K562 (cell line): ENCODE measurements at regions not wholly inside any gene's neighbourhood (a gene's known extent, or its start where the extent isn't known, plus 50 kb on each side); places are given as distances from the start of the nearest gene placed in this dataset.

Experiments used
- ATAC-seq: fragments of 200-7000 bp; cut with Tn5 transposase; 3 replicates; pipeline ENCODE4 v1.9.1; 2020; ENCODE audit warnings: moderate library complexity
- BruUV-seq: library from RNA; stranded (reverse); fragments of 400-500 nt; replicated peaks from 2 replicates; lab custom pipeline; 2021; lab: Mats Ljungman, UMichigan
- CTCF ChIA-PET: fragments of 300-600 bp; formaldehyde crosslinking; extraction: SDS; loops from one replicate; lab custom pipeline; 2021; ENCODE audit warnings: low intra/inter-chr PET ratio; lab: Yijun Ruan, JAX
- POLR2A ChIA-PET: fragments of 300-600, 350-650 bp; sonication (Branson Sonifier 250); formaldehyde crosslinking; extraction: SDS; loops from one replicate; lab custom pipeline; 2021; ENCODE audit warnings: antibody characterized with exemption, inconsistent platforms; lab: Yijun Ruan, JAX
- DNase-seq, 4 experiments: peaks; one replicate each; pipeline versions ENCODE4 v3.0.0 to v3.0.0-alpha.2; 2011 to 2018; ENCODE audit warnings: low spot score in 3 of 4, mixed read lengths in 3 of 4; ENCODE audit errors: extremely low read depth in 1 of 4
- FAIRE-seq: peaks from 2 replicates; lab custom pipeline; 2011; peaks lifted over from hg19 to GRCh38; lab: Jason Lieb, UNC
- H2AFZ ChIP-seq: 2 replicates; pipeline ENCODE4 v1.6.0; 2011; ENCODE audit warnings: low read depth, low read length, control low read depth, inconsistent platforms
- H3K27ac ChIP-seq: fragments of 200-600 bp; 3 replicates; pipeline ENCODE4 v1.8.0; 2011; ENCODE audit warnings: low read depth, mild to moderate bottlenecking, control low read depth, inconsistent platforms, low read length, moderate library complexity, mixed read lengths; ENCODE audit errors: extremely low read depth
- H3K27me3 ChIP-seq, 2 experiments: fragments of 300-600 bp in 1 of 2; 2 replicates in 1 of 2; 3 replicates in 1 of 2; pipeline versions ENCODE4 v1.6.0 to v1.8.0; 2011; ENCODE audit warnings: inconsistent platforms in 2 of 2, low read length in 2 of 2, mild to moderate bottlenecking in 1 of 2, mixed read lengths in 1 of 2, moderate library complexity in 1 of 2; ENCODE audit not compliant: control insufficient read depth in 2 of 2, insufficient read depth in 2 of 2
- H3K36me3 ChIP-seq: fragments of 300-600 bp; 3 replicates; pipeline ENCODE4 v1.8.0; 2011; ENCODE audit warnings: mild to moderate bottlenecking, low read length, inconsistent platforms; ENCODE audit not compliant: control insufficient read depth, insufficient read depth
- H3K4me1 ChIP-seq, 2 experiments: fragments of 200-600 bp in 1 of 2; replicated peaks in 1 of 2; 2 replicates in 1 of 2; 3 replicates in 1 of 2; pipeline versions ENCODE4 v1.5.1 to v1.8.0; 2011; ENCODE audit warnings: inconsistent platforms in 2 of 2, low read length in 2 of 2, mild to moderate bottlenecking in 1 of 2, mixed read lengths in 1 of 2, moderate library complexity in 1 of 2; ENCODE audit not compliant: control insufficient read depth in 2 of 2, insufficient read depth in 2 of 2
- H3K4me2 ChIP-seq: 2 replicates; pipeline ENCODE4 v1.6.1; 2011; ENCODE audit warnings: low read length, control low read depth, inconsistent platforms, mixed read lengths; ENCODE audit not compliant: insufficient read depth
- H3K4me3 ChIP-seq: fragments of 200-600 bp; sonication (generic), shearing (Covaris generic); 2 replicates; pipeline ENCODE4 v1.5.1; 2016; ENCODE audit warnings: control low read depth, inconsistent platforms
- H3K79me2 ChIP-seq: fragments of 200-600 bp; 3 replicates; pipeline ENCODE4 v1.8.0; 2011; ENCODE audit warnings: low read length, inconsistent platforms; ENCODE audit not compliant: control insufficient read depth, insufficient read depth
- H3K9ac ChIP-seq, 2 experiments: 2 replicates each; pipeline versions ENCODE4 v1.6.0 to v1.6.1; 2011; ENCODE audit warnings: low read depth in 2 of 2, low read length in 2 of 2, control low read depth in 1 of 2, inconsistent platforms in 1 of 2, mild to moderate bottlenecking in 1 of 2, mixed read lengths in 1 of 2; ENCODE audit not compliant: insufficient read depth in 1 of 2
- H3K9me1 ChIP-seq: one replicate; pipeline ENCODE4 v1.6.0; 2011; ENCODE audit warnings: inconsistent platforms, mild to moderate bottlenecking, low read length, moderate library complexity; ENCODE audit not compliant: control insufficient read depth, insufficient read depth
- H3K9me3 ChIP-seq: replicated peaks from 2 replicates; pipeline ENCODE4 v1.5.1; 2011; ENCODE audit warnings: low read depth, low read length, inconsistent platforms; ENCODE audit not compliant: control insufficient read depth, insufficient read depth
- H4K20me1 ChIP-seq: replicated peaks from 2 replicates; pipeline ENCODE4 v1.6.1; 2011; ENCODE audit warnings: low read length, inconsistent platforms, mixed read lengths; ENCODE audit not compliant: control insufficient read depth, insufficient read depth
- COPS2 ChIP-seq: fragments of 450-650 bp; conservative IDR thresholded peaks from 2 replicates; pipeline ENCODE4 v1.6.1; 2016; ENCODE audit warnings: mild to moderate bottlenecking, moderate library complexity
- GTF2F1 ChIP-seq: IDR thresholded peaks from 2 replicates; pipeline ENCODE4 v1.6.1; 2011; ENCODE audit warnings: low read depth, low read length, improper control_type of control experiment
- HNRNPUL1 ChIP-seq: fragments of 200-400 bp; formaldehyde crosslinking; IDR thresholded peaks from 2 replicates; pipeline ENCODE4 v1.6.1; 2017; ENCODE audit warnings: low read length
- LCOR ChIP-seq: sonication (generic); formaldehyde crosslinking; IDR thresholded peaks from 2 replicates; pipeline ENCODE4 v1.8.0; 2022; ENCODE audit warnings: mild to moderate bottlenecking, missing genetic modification reagents
- NR4A1 ChIP-seq, 2 experiments: fragments of 250-450 bp in 1 of 2; fragments of 450-650 bp in 1 of 2; sonication (Bioruptor Pico) in 1 of 2; IDR thresholded peaks; 2 replicates each; pipeline versions ENCODE4 v1.4.0 to v1.6.1; 2016 to 2020; ENCODE audit warnings: mild to moderate bottlenecking in 2 of 2, missing compliant biosample characterization in 1 of 2, missing genetic modification characterization in 1 of 2, moderate library complexity in 1 of 2
- PKNOX1 ChIP-seq: fragments of 450-650 bp; IDR thresholded peaks from 2 replicates; pipeline ENCODE4 v1.6.1; 2016
- POLR2G ChIP-seq: fragments of 200-400 bp; formaldehyde crosslinking; IDR thresholded peaks from 2 replicates; pipeline ENCODE4 v1.6.1; 2017; ENCODE audit warnings: low read depth, mild to moderate bottlenecking, antibody characterized with exemption, low read length, moderate library complexity
- PTBP1 ChIP-seq: fragments of 200-400 bp; formaldehyde crosslinking; IDR thresholded peaks from 2 replicates; pipeline ENCODE4 v1.6.1; 2017; ENCODE audit warnings: low read depth, low read length
- TBP ChIP-seq: optimal IDR thresholded peaks from 2 replicates; pipeline ENCODE3; 2011; ENCODE audit warnings: low read depth, low read length, improper control_type of control experiment
- ZNF23 ChIP-seq: fragments of 250-450 bp; sonication (Bioruptor Pico); IDR thresholded peaks from 2 replicates; pipeline ENCODE4 v1.4.0; 2020; ENCODE audit warnings: mild to moderate bottlenecking
- ZNF408 ChIP-seq: fragments of 250-450 bp; sonication (Bioruptor Pico); IDR thresholded peaks from 2 replicates; pipeline ENCODE4 v1.4.0; 2020; ENCODE audit warnings: low read depth, mild to moderate bottlenecking, moderate library complexity
- ZNF41 ChIP-seq: fragments of 250-450 bp; sonication (Bioruptor Pico); conservative IDR thresholded peaks from 2 replicates; pipeline ENCODE4 v1.4.0; 2020; ENCODE audit warnings: mild to moderate bottlenecking
- ZNF668 ChIP-seq: fragments of 250-450 bp; sonication (Bioruptor Pico); IDR thresholded peaks from 2 replicates; pipeline ENCODE4 v1.8.0; 2022; ENCODE audit warnings: mild to moderate bottlenecking, inconsistent platforms
- WGBS: fragments of 100-300 bp; shearing (Covaris generic); methylation state at CpG from one replicate; pipeline ENCODE4 v1.1.6; 2016; ENCODE audit warnings: low coverage, mixed read lengths; ENCODE audit not compliant: insufficient coverage; ENCODE audit errors: missing lambda C conversion rate; 5-methylcytosine and 5-hydroxymethylcytosine counted together
- in situ Hi-C: fragments of 300-500 bp; cut with MboI; formaldehyde crosslinking; loops from 4 replicates; pipeline ENCODE4 v1.15.0; 2018; ENCODE audit warnings: inconsistent platforms, mixed read lengths
- intact Hi-C: fragments of 100-400 bp; cut with micrococcal nuclease; formaldehyde crosslinking; loops from 2 replicates; pipeline ENCODE4 v1.14.2; 2022
- TF ChIP-seq, protein P1 (sequence below): fragments of 250-450 bp; sonication (Bioruptor Pico); IDR thresholded peaks from 2 replicates; pipeline ENCODE4 v1.4.0; 2020
- TF ChIP-seq, protein P2 (sequence below): fragments of 200-800 bp; sonication (Bioruptor generic); IDR thresholded peaks from 2 replicates; pipeline ENCODE4 v1.6.1; 2017; ENCODE audit warnings: missing genetic modification characterization, missing compliant biosample characterization

DNA sequence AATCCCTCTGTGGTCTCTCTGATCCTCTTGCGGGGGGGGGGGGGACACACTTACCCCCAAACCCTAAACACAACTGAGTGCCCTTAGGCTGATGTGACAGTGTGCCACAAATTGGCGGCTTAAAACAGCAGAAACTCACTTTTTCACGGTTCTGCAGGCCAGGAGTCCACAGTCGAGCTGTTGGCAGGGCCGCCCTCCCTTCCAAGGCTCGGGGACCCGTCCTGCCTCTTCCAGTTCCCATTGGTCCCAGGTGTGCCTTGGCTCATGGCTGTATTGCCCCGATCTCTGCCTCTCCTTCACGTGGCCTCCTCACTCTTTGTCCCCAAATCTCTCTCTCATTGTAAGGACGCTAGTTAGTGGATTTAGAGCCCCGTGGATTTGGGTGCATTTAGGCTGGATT lies 199.9 kb upstream of the CIBAR2 start:
- H3K4me1 ChIP-seq: peaks cover 55 to 86% of the 10 kb centered on the region in 2 experiments
- POLR2A ChIA-PET: interaction anchor here (0.6 to 1.3 kb wide), 4 partner anchors 11 to 450 kb away, joined by 3 to 7 read pairs (median 3); no protein-coding TSS in a partner anchor

More for the DNA sequence above, 199.9 kb upstream of the CIBAR2 start:
- Histone ChIP-seq H3K36me3 (no peaks in the 10 kb centered on the region), H3K9ac (peak overlapping the region in 1 of 2 experiments; percentile 47; a peak in 1 of 4 replicates), H3K27ac (no peak overlapping the region), H2AFZ (no peak overlapping the region), H3K4me3 (no peak overlapping the region), H3K9me1 (no peaks in the 10 kb centered on the region), H3K4me2 (no peak overlapping the region), H3K27me3 (no peaks in the 10 kb centered on the region), H3K9me3 (no peaks in the 10 kb centered on the region), H4K20me1 (no peaks in the 10 kb centered on the region; the same call in 1 of the 2 replicates), H3K79me2 (peaks cover 16% of the 10 kb centered on the region; the same call in 2 of the 3 replicates)
- no TSS peak for BruUV-seq
- WGBS: 59% methylated on average over 11 of the region's 11 CpGs
- intact Hi-C loops (no loop called here), in situ Hi-C loops (no loop called here)
- TF ChIP-seq TBP (no peak), PKNOX1 (no peak), POLR2G (no peak), COPS2 (no peak), HNRNPUL1 (no peak), ZNF41 (CRISPR knock-in tag) (no peak), GTF2F1 (no peak), ZNF668 (no peak), ZNF23 (CRISPR knock-in tag) (no peak), LCOR (CRISPR knock-in tag) (no peak), PTBP1 (no peak), NR4A1 (CRISPR knock-in tag; IDR thresholded peaks at IDR 0.05) (no peak), NR4A1 (tag; IDR thresholded peaks at IDR 0.05) (no peak), ZNF408 (CRISPR knock-in tag) (no peak)
- TF ChIP-seq, protein P1, sequence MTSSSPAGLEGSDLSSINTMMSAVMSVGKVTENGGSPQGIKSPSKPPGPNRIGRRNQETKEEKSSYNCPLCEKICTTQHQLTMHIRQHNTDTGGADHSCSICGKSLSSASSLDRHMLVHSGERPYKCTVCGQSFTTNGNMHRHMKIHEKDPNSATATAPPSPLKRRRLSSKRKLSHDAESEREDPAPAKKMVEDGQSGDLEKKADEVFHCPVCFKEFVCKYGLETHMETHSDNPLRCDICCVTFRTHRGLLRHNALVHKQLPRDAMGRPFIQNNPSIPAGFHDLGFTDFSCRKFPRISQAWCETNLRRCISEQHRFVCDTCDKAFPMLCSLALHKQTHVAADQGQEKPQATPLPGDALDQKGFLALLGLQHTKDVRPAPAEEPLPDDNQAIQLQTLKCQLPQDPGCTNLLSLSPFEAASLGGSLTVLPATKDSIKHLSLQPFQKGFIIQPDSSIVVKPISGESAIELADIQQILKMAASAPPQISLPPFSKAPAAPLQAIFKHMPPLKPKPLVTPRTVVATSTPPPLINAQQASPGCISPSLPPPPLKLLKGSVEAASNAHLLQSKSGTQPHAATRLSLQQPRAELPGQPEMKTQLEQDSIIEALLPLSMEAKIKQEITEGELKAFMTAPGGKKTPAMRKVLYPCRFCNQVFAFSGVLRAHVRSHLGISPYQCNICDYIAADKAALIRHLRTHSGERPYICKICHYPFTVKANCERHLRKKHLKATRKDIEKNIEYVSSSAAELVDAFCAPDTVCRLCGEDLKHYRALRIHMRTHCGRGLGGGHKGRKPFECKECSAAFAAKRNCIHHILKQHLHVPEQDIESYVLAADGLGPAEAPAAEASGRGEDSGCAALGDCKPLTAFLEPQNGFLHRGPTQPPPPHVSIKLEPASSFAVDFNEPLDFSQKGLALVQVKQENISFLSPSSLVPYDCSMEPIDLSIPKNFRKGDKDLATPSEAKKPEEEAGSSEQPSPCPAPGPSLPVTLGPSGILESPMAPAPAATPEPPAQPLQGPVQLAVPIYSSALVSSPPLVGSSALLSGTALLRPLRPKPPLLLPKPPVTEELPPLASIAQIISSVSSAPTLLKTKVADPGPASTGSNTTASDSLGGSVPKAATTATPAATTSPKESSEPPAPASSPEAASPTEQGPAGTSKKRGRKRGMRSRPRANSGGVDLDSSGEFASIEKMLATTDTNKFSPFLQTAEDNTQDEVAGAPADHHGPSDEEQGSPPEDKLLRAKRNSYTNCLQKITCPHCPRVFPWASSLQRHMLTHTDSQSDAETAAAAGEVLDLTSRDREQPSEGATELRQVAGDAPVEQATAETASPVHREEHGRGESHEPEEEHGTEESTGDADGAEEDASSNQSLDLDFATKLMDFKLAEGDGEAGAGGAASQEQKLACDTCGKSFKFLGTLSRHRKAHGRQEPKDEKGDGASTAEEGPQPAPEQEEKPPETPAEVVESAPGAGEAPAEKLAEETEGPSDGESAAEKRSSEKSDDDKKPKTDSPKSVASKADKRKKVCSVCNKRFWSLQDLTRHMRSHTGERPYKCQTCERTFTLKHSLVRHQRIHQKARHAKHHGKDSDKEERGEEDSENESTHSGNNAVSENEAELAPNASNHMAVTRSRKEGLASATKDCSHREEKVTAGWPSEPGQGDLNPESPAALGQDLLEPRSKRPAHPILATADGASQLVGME (CRISPR knock-in tag): no peak
- TF ChIP-seq, protein P2, sequence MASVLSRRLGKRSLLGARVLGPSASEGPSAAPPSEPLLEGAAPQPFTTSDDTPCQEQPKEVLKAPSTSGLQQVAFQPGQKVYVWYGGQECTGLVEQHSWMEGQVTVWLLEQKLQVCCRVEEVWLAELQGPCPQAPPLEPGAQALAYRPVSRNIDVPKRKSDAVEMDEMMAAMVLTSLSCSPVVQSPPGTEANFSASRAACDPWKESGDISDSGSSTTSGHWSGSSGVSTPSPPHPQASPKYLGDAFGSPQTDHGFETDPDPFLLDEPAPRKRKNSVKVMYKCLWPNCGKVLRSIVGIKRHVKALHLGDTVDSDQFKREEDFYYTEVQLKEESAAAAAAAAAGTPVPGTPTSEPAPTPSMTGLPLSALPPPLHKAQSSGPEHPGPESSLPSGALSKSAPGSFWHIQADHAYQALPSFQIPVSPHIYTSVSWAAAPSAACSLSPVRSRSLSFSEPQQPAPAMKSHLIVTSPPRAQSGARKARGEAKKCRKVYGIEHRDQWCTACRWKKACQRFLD (CRISPR knock-in tag): no peak
- ATAC-seq: no peak
- FAIRE-seq: no peak
- CTCF ChIA-PET: no interaction called here
- no peak for DNase-seq
